ENCODE measurements at regions not wholly inside any gene's neighbourhood (a gene's known extent, or its start where the extent isn't known, plus 50 kb on each side); places are given as distances from the start of the nearest gene placed in this dataset.

GRCh38 chr6:120608826-120609225 lies 725.5 kb downstream of the TBC1D32 start:
- no peak for TF ChIP-seq CTCF (IDR thresholded peaks at IDR 0.05)
- no peaks in the 10 kb centered on the region for H3K27me3 ChIP-seq (ENCODE audit: low read depth)
- DNase-seq (no peak), ATAC-seq (no peak)
- intact Hi-C loops (cut with DNase I), result no loop called here
- H3K4me3 ChIP-seq, result no peak overlapping the region
- H3K9me3 ChIP-seq, result no peaks in the 10 kb centered on the region
- H3K27ac ChIP-seq, result no peak overlapping the region
- no peaks in the 10 kb centered on the region for H3K4me1 ChIP-seq
- no peaks in the 10 kb centered on the region for H3K36me3 ChIP-seq

GRCh38 chr6:120606743-120607142 lies 727.5 kb downstream of the TBC1D32 start:
- ATAC-seq, result no peak
- DNase-seq, result no peak

GRCh38 chr6:120604510-120604909 lies 729.8 kb downstream of the TBC1D32 start:
- H3K36me3 ChIP-seq, result no peaks in the 10 kb centered on the region
- no peak for ATAC-seq

More at GRCh38 chr6:120606743-120607142, 727.5 kb downstream of the TBC1D32 start:
- no peaks in the 10 kb centered on the region for H3K36me3 ChIP-seq
- no peaks in the 10 kb centered on the region for H3K27me3 ChIP-seq (ENCODE audit: low read depth)
- H3K9me3 ChIP-seq, result no peaks in the 10 kb centered on the region
- TF ChIP-seq CTCF (IDR thresholded peaks at IDR 0.05), result no peak
- H3K27ac ChIP-seq, result no peak overlapping the region
- no peaks in the 10 kb centered on the region for H3K4me1 ChIP-seq
- intact Hi-C loops (cut with DNase I), result no loop called here
- no peak overlapping the region for H3K4me3 ChIP-seq

GRCh38 chr6:120590611-120591010 lies 743.7 kb downstream of the TBC1D32 start:
- intact Hi-C loops (cut with DNase I), result no loop called here
- Histone ChIP-seq H3K36me3 (no peaks in the 10 kb centered on the region), H3K27ac (no peak overlapping the region), H3K27me3 (ENCODE audit: low read depth) (no peaks in the 10 kb centered on the region), H3K4me1 (no peaks in the 10 kb centered on the region), H3K4me3 (no peak overlapping the region), H3K9me3 (no peaks in the 10 kb centered on the region)
- TF ChIP-seq CTCF (IDR thresholded peaks at IDR 0.05), result no peak
- no peak for ATAC-seq
- no peak for DNase-seq

More at GRCh38 chr6:120604510-120604909, 729.8 kb downstream of the TBC1D32 start:
- intact Hi-C loops (cut with DNase I), result no loop called here
- Histone ChIP-seq H3K4me1 (no peaks in the 10 kb centered on the region), H3K4me3 (no peak overlapping the region), H3K27ac (no peak overlapping the region), H3K9me3 (no peaks in the 10 kb centered on the region), H3K27me3 (ENCODE audit: low read depth) (no peaks in the 10 kb centered on the region)
- DNase-seq, result no peak
- no peak for TF ChIP-seq CTCF (IDR thresholded peaks at IDR 0.05)

GRCh38 chr6:120588424-120588823 lies 745.9 kb downstream of the TBC1D32 start:
- no peak for TF ChIP-seq CTCF (IDR thresholded peaks at IDR 0.05)
- no peaks in the 10 kb centered on the region for H3K4me1 ChIP-seq
- H3K27ac ChIP-seq, result no peak overlapping the region
- H3K4me3 ChIP-seq, result no peak overlapping the region
- no peaks in the 10 kb centered on the region for H3K27me3 ChIP-seq (ENCODE audit: low read depth)
- no peak for DNase-seq
- intact Hi-C loops (cut with DNase I), result no loop called here
- no peak for ATAC-seq
- H3K36me3 ChIP-seq, result no peaks in the 10 kb centered on the region
- no peaks in the 10 kb centered on the region for H3K9me3 ChIP-seq

- H3K27me3 ChIP-seq (ENCODE audit: low read depth), result no peaks in the 10 kb centered on the region
- intact Hi-C loops (cut with DNase I), result no loop called here
- no peaks in the 10 kb centered on the region for H3K36me3 ChIP-seq
- TF ChIP-seq CTCF (IDR thresholded peaks at IDR 0.05), result no peak
- DNase-seq (no peak), ATAC-seq (no peak)
- no peaks in the 10 kb centered on the region for H3K4me1 ChIP-seq
- no peak overlapping the region for H3K27ac ChIP-seq
- H3K9me3 ChIP-seq, result no peaks in the 10 kb centered on the region
- H3K4me3 ChIP-seq, result no peak overlapping the region
Measured at GRCh38 chr6:120587381-120587780, 746.9 kb downstream of the TBC1D32 start.

Data from lower lobe of right lung (tissue), 2 donors.